HEK293 (cell line): ENCODE measurements at regions not wholly inside any gene's neighbourhood (a gene's known extent, or its start where the extent isn't known, plus 50 kb on each side); places are given as distances from the start of the nearest gene placed in this dataset.
A peak's percentile ranks its signal among the peaks of the same experiment; 100 is the strongest.

Experiments used
- CTCF ChIA-PET: fragments of 350-600 bp; formaldehyde crosslinking; extraction: SDS; loops from one replicate; lab custom pipeline; 2021; ENCODE audit warnings: antibody characterized with exemption; lab: Yijun Ruan, JAX
- POLR2A ChIA-PET: fragments of 300-600 bp; formaldehyde crosslinking; extraction: SDS; loops from one replicate; lab custom pipeline; 2020; ENCODE audit warnings: antibody characterized with exemption, inconsistent platforms; lab: Yijun Ruan, JAX
- H3K27ac ChIP-seq: fragments of 200-500 bp; sonication (Bioruptor generic); 2 replicates; pipeline ENCODE4 v1.5.1; 2014; ENCODE audit warnings: low read depth, low read length, control low read depth, inconsistent platforms; ENCODE audit errors: extremely low read depth
- H3K36me3 ChIP-seq, 2 experiments: fragments of 200-500 bp in 1 of 2; sonication (Bioruptor generic) in 1 of 2; 1 replicate in 1 of 2; 2 replicates in 1 of 2; pipeline ENCODE4 v1.5.1; 2014 to 2017; ENCODE audit warnings: inconsistent platforms in 2 of 2, low read length in 2 of 2; ENCODE audit not compliant: control insufficient read depth in 2 of 2, insufficient read depth in 1 of 2
- H3K4me1 ChIP-seq: fragments of 200-500 bp; sonication (Bioruptor generic); 2 replicates; pipeline ENCODE4 v1.5.1; 2014; ENCODE audit warnings: mild to moderate bottlenecking, low read length, inconsistent platforms; ENCODE audit not compliant: control insufficient read depth, insufficient read depth
- H3K4me3 ChIP-seq: 2 replicates; pipeline ENCODE4 v1.5.1; 2011; ENCODE audit warnings: low read depth, mild to moderate bottlenecking, control low read depth, low read length, moderate library complexity
- H3K9me3 ChIP-seq: fragments of 200-500 bp; sonication (Bioruptor generic); 2 replicates; pipeline ENCODE4 v1.5.1; 2014; ENCODE audit warnings: low read depth, low read length, inconsistent platforms; ENCODE audit not compliant: control insufficient read depth, insufficient read depth
- ATF2 ChIP-seq: fragments of 450-650 bp; formaldehyde crosslinking; IDR thresholded peaks from 2 replicates; pipeline ENCODE4 v1.5.1; 2016; ENCODE audit warnings: missing biosample characterization, missing genetic modification characterization, low read depth
- CTCF ChIP-seq: fragments of 450-650 bp; formaldehyde crosslinking; IDR thresholded peaks from 2 replicates; pipeline ENCODE4 v1.5.1; 2016; ENCODE audit warnings: missing biosample characterization, missing genetic modification characterization
- PRDM4 ChIP-seq: fragments of 450-650 bp; formaldehyde crosslinking; IDR thresholded peaks from 2 replicates; pipeline ENCODE4 v1.5.1; 2017; ENCODE audit warnings: missing biosample characterization, missing genetic modification characterization
- SCRT1 ChIP-seq: fragments of 450-650 bp; formaldehyde crosslinking; IDR thresholded peaks from 2 replicates; pipeline ENCODE4 v1.5.1; 2016; ENCODE audit warnings: missing biosample characterization, missing genetic modification characterization, borderline replicate concordance
- SCRT2 ChIP-seq: fragments of 450-650 bp; formaldehyde crosslinking; IDR thresholded peaks from 2 replicates; pipeline ENCODE4 v1.5.1; 2016; ENCODE audit warnings: missing biosample characterization, missing genetic modification characterization
- SP3 ChIP-seq: fragments of 450-650 bp; formaldehyde crosslinking; IDR thresholded peaks from 2 replicates; pipeline ENCODE4 v1.5.1; 2016; ENCODE audit warnings: missing biosample characterization, missing genetic modification characterization
- TCF7L2 ChIP-seq: IDR thresholded peaks from 2 replicates; pipeline ENCODE4 v1.6.1; 2011; ENCODE audit warnings: low read depth, mild to moderate bottlenecking, inconsistent platforms, low read length, moderate library complexity, borderline replicate concordance
- ZBTB17 ChIP-seq: fragments of 450-650 bp; formaldehyde crosslinking; IDR thresholded peaks from 2 replicates; pipeline ENCODE4 v1.5.1; 2016; ENCODE audit warnings: missing biosample characterization, missing genetic modification characterization
- ZBTB6 ChIP-seq: fragments of 450-650 bp; formaldehyde crosslinking; IDR thresholded peaks from 2 replicates; pipeline ENCODE4 v1.5.1; 2017; ENCODE audit warnings: missing biosample characterization, missing genetic modification characterization
- ZNF114 ChIP-seq: fragments of 450-650 bp; formaldehyde crosslinking; IDR thresholded peaks from 2 replicates; pipeline ENCODE4 v1.5.0; 2017; ENCODE audit warnings: missing biosample characterization, missing genetic modification characterization
- ZNF146 ChIP-seq: fragments of 450-650 bp; formaldehyde crosslinking; IDR thresholded peaks from 2 replicates; pipeline ENCODE4 v1.5.1; 2016; ENCODE audit warnings: missing biosample characterization, missing genetic modification characterization
- ZNF174 ChIP-seq: fragments of 450-650 bp; formaldehyde crosslinking; IDR thresholded peaks from 2 replicates; pipeline ENCODE4 v1.5.0; 2017; ENCODE audit warnings: missing biosample characterization, mild to moderate bottlenecking, missing genetic modification characterization
- ZNF2 ChIP-seq: fragments of 450-650 bp; formaldehyde crosslinking; IDR thresholded peaks from 2 replicates; pipeline ENCODE4 v1.5.1; 2016; ENCODE audit warnings: missing biosample characterization, missing genetic modification characterization
- ZNF239 ChIP-seq: fragments of 450-650 bp; formaldehyde crosslinking; IDR thresholded peaks from 2 replicates; pipeline ENCODE4 v1.5.1; 2016; ENCODE audit warnings: missing biosample characterization, missing genetic modification characterization
- ZNF280D ChIP-seq: fragments of 450-650 bp; formaldehyde crosslinking; IDR thresholded peaks from 2 replicates; pipeline ENCODE4 v1.5.1; 2016; ENCODE audit warnings: missing biosample characterization, missing genetic modification characterization
- ZNF530 ChIP-seq: fragments of 450-650 bp; formaldehyde crosslinking; IDR thresholded peaks from 2 replicates; pipeline ENCODE4 v1.5.1; 2016; ENCODE audit warnings: low read depth, missing biosample characterization, missing genetic modification characterization
- ZNF561 ChIP-seq: fragments of 450-650 bp; IDR thresholded peaks from 2 replicates; pipeline ENCODE4 v1.5.1; 2018; ENCODE audit warnings: missing biosample characterization, missing genetic modification characterization, borderline replicate concordance
- ZNF600 ChIP-seq: fragments of 450-650 bp; formaldehyde crosslinking; IDR thresholded peaks from 2 replicates; pipeline ENCODE4 v1.5.1; 2016; ENCODE audit warnings: missing biosample characterization, missing genetic modification characterization
- ZNF692 ChIP-seq: fragments of 450-650 bp; formaldehyde crosslinking; IDR thresholded peaks from 2 replicates; pipeline ENCODE4 v1.5.1; 2016; ENCODE audit warnings: missing biosample characterization, missing genetic modification characterization
- ZSCAN23 ChIP-seq: fragments of 450-650 bp; formaldehyde crosslinking; IDR thresholded peaks from 2 replicates; pipeline ENCODE4 v1.5.1; 2016; ENCODE audit warnings: missing biosample characterization, missing genetic modification characterization

GRCh38 chr10:128934492-128934891 lies 532.5 kb upstream of the MGMT start:
- no peak for TF ChIP-seq ZNF146 (tag by site-specific recombination)
- Histone ChIP-seq H3K9me3 (no peaks in the 10 kb centered on the region), H3K36me3 (no peaks in the 10 kb centered on the region), H3K4me3 (no peak overlapping the region), H3K4me1 (no peaks in the 10 kb centered on the region), H3K27ac (no peak overlapping the region)
- CTCF ChIA-PET, result no interaction called here
- POLR2A ChIA-PET, result no interaction called here

GRCh38 chr10:128936392-128936791 lies 530.6 kb upstream of the MGMT start:
- Histone ChIP-seq H3K27ac (no peak overlapping the region), H3K4me3 (no peak overlapping the region)
- TF ChIP-seq ZBTB6 (tag by site-specific recombination) (no peak), ZNF561 (tag by site-specific recombination) (no peak), CTCF (tag by site-specific recombination) (no peak), ZNF692 (tag by site-specific recombination) (no peak), PRDM4 (tag by site-specific recombination) (no peak), SCRT2 (tag by site-specific recombination) (peak; percentile 86), SCRT1 (tag by site-specific recombination) (peak; percentile 68; the same call in 1 of the 2 replicates), SP3 (tag by site-specific recombination) (no peak), ZNF2 (tag by site-specific recombination) (no peak)
- TF ChIP-seq, all 188 proteins: peak for 2
- H3K9me3 ChIP-seq, result no peaks in the 10 kb centered on the region
- POLR2A ChIA-PET, result no interaction called here
- H3K36me3 ChIP-seq, result no peaks in the 10 kb centered on the region
- CTCF ChIA-PET, result no interaction called here
- H3K4me1 ChIP-seq, result no peaks in the 10 kb centered on the region

- TF ChIP-seq ZNF114 (tag by site-specific recombination), result no peak
- no peak for TF ChIP-seq TCF7L2
- TF ChIP-seq ZNF600 (tag by site-specific recombination), result no peak
- no peak for TF ChIP-seq ZNF530
- no peak for TF ChIP-seq ZNF280D
- TF ChIP-seq ZBTB17 (tag by site-specific recombination), result no peak
- no peak for TF ChIP-seq ZSCAN23
- no peak for TF ChIP-seq ZNF174
- no peak for TF ChIP-seq ATF2 (tag by site-specific recombination)
- TF ChIP-seq ZNF239 (tag by site-specific recombination), result no peak
- ChIA-PET POLR2A (no interaction called here), CTCF (no interaction called here)
- Histone ChIP-seq H3K27ac (no peak overlapping the region), H3K4me3 (no peak overlapping the region), H3K36me3 (no peaks in the 10 kb centered on the region), H3K9me3 (no peaks in the 10 kb centered on the region), H3K4me1 (no peaks in the 10 kb centered on the region)
Observed at GRCh38 chr10:128938558-128938957, 528.5 kb upstream of the MGMT start.
